ENCODE measurements at regions not wholly inside any gene's neighbourhood (a gene's known extent, or its start where the extent isn't known, plus 50 kb on each side); places are given as distances from the start of the nearest gene placed in this dataset.

DNA sequence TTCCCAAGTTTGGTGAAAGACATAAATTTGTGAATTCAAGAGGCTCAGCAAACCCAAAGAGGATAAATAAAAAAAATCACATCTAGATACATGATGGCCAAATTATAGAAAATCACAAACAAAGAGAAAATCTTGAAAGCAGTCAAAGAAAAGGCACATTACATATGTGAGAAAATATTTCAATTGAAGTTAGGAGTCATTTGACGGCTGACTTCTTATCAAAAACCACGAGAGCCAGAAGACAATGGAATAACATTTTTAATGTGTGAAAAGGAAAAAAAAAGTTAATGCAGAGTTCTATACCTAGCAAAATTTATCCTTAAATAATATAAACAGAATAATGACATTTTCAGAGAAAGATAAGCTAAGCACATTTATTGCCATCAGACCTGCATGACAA, 307.0 kb downstream of the C12orf75 start:
- ChIA-PET CTCF (no interaction called here), RAD21 (ENCODE audit: low non-redundant PET in 1 of 2, low total read pairs in 2 of 2, uncharacterized antibody in 2 of 2, unreplicated experiment in 2 of 2) (no interaction called here), POLR2A (no interaction called here)
- Histone ChIP-seq H3K4me1 (ENCODE audit: control insufficient read depth in 1 of 2, insufficient read depth in 2 of 2, low read length in 2 of 2) (no peaks in the 10 kb centered on the region), H3K9me2 (ENCODE audit: insufficient read depth) (no peaks in the 10 kb centered on the region), H3K27ac (ENCODE audit: low read depth, low read length) (no peak overlapping the region), H3K36me3 (ENCODE audit: control insufficient read depth in 1 of 2, insufficient read depth in 2 of 2, low read length in 2 of 2) (no peaks in the 10 kb centered on the region), H4K20me1 (ENCODE audit: insufficient read depth) (no peaks in the 10 kb centered on the region), H3K9me3 (ENCODE audit: control insufficient read depth in 1 of 2, insufficient read depth in 1 of 2, low read depth in 1 of 2, low read length in 2 of 2) (peaks cover 0 to 5% of the 10 kb centered on the region in 2 experiments; a peak in 2 of 4 replicates), H3K4me2 (ENCODE audit: low read length) (no peak overlapping the region), H3K27me3 (ENCODE audit: insufficient read depth, low read length) (no peaks in the 10 kb centered on the region), H3K9ac (ENCODE audit: low read length) (no peak overlapping the region), H3K4me3 (replicated peaks in 1 of 2; ENCODE audit: low read depth in 1 of 2, low read length in 2 of 2) (no peak overlapping the region), H2AFZ (ENCODE audit: low read depth, low read length, poor library complexity, severe bottlenecking) (no peak overlapping the region), H3K79me2 (ENCODE audit: insufficient read depth, low read length) (no peaks in the 10 kb centered on the region)
- intact Hi-C loops (cut with micrococcal nuclease), result no loop called here
- BruUV-seq (replicated peaks), result no TSS peak
- ATAC-seq (no peak), DNase-seq (ENCODE audit: low read depth, low spot score) (no peak)
- TF ChIP-seq POLR2AphosphoS5 (IDR thresholded peaks at IDR 0.05; ENCODE audit: low read depth, low read length) (no peak), EZH2phosphoT487 (IDR thresholded peaks at IDR 0.05; ENCODE audit: borderline replicate concordance) (no peak), ELF1 (IDR thresholded peaks at IDR 0.05; ENCODE audit: borderline replicate concordance, low read depth) (no peak), POLR2A (IDR thresholded peaks at IDR 0.05; ENCODE audit: borderline replicate concordance, extremely low read depth, insufficient read depth, insufficient read length) (no peak), TCF7L2 (IDR thresholded peaks at IDR 0.05; ENCODE audit: borderline replicate concordance, extremely low read depth, insufficient read depth, insufficient read length) (no peak), SIN3A (IDR thresholded peaks at IDR 0.05; ENCODE audit: low read depth) (no peak), EZH2 (IDR thresholded peaks at IDR 0.05) (no peak), SP1 (IDR thresholded peaks at IDR 0.05; ENCODE audit: low read depth) (no peak), EGR1 (IDR thresholded peaks at IDR 0.05; ENCODE audit: low read depth) (no peak), RAD21 (IDR thresholded peaks at IDR 0.05; ENCODE audit: low read depth) (no peak), ZFX (IDR thresholded peaks at IDR 0.05) (no peak), CEBPB (IDR thresholded peaks at IDR 0.05; ENCODE audit: low read depth) (no peak)
- TF ChIP-seq, protein P1, sequence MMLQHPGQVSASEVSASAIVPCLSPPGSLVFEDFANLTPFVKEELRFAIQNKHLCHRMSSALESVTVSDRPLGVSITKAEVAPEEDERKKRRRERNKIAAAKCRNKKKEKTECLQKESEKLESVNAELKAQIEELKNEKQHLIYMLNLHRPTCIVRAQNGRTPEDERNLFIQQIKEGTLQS (IDR thresholded peaks at IDR 0.05), result no peak
- TF ChIP-seq, protein P2, sequence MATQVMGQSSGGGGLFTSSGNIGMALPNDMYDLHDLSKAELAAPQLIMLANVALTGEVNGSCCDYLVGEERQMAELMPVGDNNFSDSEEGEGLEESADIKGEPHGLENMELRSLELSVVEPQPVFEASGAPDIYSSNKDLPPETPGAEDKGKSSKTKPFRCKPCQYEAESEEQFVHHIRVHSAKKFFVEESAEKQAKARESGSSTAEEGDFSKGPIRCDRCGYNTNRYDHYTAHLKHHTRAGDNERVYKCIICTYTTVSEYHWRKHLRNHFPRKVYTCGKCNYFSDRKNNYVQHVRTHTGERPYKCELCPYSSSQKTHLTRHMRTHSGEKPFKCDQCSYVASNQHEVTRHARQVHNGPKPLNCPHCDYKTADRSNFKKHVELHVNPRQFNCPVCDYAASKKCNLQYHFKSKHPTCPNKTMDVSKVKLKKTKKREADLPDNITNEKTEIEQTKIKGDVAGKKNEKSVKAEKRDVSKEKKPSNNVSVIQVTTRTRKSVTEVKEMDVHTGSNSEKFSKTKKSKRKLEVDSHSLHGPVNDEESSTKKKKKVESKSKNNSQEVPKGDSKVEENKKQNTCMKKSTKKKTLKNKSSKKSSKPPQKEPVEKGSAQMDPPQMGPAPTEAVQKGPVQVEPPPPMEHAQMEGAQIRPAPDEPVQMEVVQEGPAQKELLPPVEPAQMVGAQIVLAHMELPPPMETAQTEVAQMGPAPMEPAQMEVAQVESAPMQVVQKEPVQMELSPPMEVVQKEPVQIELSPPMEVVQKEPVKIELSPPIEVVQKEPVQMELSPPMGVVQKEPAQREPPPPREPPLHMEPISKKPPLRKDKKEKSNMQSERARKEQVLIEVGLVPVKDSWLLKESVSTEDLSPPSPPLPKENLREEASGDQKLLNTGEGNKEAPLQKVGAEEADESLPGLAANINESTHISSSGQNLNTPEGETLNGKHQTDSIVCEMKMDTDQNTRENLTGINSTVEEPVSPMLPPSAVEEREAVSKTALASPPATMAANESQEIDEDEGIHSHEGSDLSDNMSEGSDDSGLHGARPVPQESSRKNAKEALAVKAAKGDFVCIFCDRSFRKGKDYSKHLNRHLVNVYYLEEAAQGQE (IDR thresholded peaks at IDR 0.05; ENCODE audit: low read depth), result no peak
